OCI-LY1 (cell line): ENCODE measurements at regions not wholly inside any gene's neighbourhood (a gene's known extent, or its start where the extent isn't known, plus 50 kb on each side); places are given as distances from the start of the nearest gene placed in this dataset.

Experiments
- EZH2 ChIP-seq: fragments of 200-600 bp; sonication (generic), shearing (Covaris generic); IDR thresholded peaks from 2 replicates; pipeline ENCODE4 v1.8.0; 2017; ENCODE audit warnings: borderline replicate concordance, mixed run types, mild to moderate bottlenecking, antibody characterized with exemption, low read length, moderate library complexity, mixed read lengths
- TF ChIP-seq, protein P1 (sequence below): fragments of 200-600 bp; sonication (generic), shearing (Covaris generic); IDR thresholded peaks from 2 replicates; pipeline ENCODE4 v1.5.1; 2017; ENCODE audit warnings: mild to moderate bottlenecking, antibody characterized with exemption, low read length, moderate library complexity, mixed read lengths

DNA sequence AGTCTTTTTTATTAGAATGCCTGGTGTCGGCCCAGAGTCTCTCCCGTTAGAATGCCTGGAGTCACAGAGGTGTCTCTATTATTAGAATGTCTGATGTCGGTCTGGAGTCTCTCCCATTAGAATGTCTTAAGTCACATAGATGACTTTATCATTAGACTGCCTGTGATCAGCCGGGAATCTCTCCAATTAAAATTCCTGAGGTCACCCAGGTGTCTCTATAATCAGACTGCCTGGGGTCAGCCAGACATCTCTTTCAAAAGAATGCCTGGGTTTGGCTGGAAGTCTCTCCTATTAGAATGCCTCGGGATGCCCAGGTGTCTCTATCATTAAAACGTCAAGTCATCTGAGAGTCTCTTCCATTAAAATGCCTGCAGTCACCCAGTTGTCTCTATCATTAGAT is 1493.9 kb downstream of the UQCRFS1 start:
- TF ChIP-seq, protein P1, sequence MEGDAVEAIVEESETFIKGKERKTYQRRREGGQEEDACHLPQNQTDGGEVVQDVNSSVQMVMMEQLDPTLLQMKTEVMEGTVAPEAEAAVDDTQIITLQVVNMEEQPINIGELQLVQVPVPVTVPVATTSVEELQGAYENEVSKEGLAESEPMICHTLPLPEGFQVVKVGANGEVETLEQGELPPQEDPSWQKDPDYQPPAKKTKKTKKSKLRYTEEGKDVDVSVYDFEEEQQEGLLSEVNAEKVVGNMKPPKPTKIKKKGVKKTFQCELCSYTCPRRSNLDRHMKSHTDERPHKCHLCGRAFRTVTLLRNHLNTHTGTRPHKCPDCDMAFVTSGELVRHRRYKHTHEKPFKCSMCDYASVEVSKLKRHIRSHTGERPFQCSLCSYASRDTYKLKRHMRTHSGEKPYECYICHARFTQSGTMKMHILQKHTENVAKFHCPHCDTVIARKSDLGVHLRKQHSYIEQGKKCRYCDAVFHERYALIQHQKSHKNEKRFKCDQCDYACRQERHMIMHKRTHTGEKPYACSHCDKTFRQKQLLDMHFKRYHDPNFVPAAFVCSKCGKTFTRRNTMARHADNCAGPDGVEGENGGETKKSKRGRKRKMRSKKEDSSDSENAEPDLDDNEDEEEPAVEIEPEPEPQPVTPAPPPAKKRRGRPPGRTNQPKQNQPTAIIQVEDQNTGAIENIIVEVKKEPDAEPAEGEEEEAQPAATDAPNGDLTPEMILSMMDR = no peak
- TF ChIP-seq EZH2 = no peak
